DMS153 (cell line): ENCODE measurements at regions not wholly inside any gene's neighbourhood (a gene's known extent, or its start where the extent isn't known, plus 50 kb on each side); places are given as distances from the start of the nearest gene placed in this dataset.

Source experiments
- DNase-seq: peaks from one replicate; lab custom pipeline; 2025; lab: John Stamatoyannopoulos, UW

GRCh38 chr18:44238454-44238853 is 442.2 kb upstream of the SETBP1 start:
- DNase-seq = no peak

- no peak for DNase-seq
Observed at GRCh38 chr18:44238911-44239310, 441.8 kb upstream of the SETBP1 start.

- DNase-seq = no peak
Observed at GRCh38 chr18:44241020-44241419, 439.7 kb upstream of the SETBP1 start.

- DNase-seq = no peak
Observed at GRCh38 chr18:44245019-44245418, 435.7 kb upstream of the SETBP1 start.

- DNase-seq = no peak
Observed at GRCh38 chr18:44246001-44246400, 434.7 kb upstream of the SETBP1 start.

- no peak for DNase-seq
Observed at GRCh38 chr18:44258086-44258485, 422.6 kb upstream of the SETBP1 start.

- DNase-seq = no peak
Observed at GRCh38 chr18:44258576-44258975, 422.1 kb upstream of the SETBP1 start.

GRCh38 chr18:44259610-44260009 is 421.1 kb upstream of the SETBP1 start:
- no peak for DNase-seq

- DNase-seq = no peak
Observed at GRCh38 chr18:44265437-44265836, 415.3 kb upstream of the SETBP1 start.

GRCh38 chr18:44273298-44273697 is 407.4 kb upstream of the SETBP1 start:
- no peak for DNase-seq

GRCh38 chr18:44280479-44280878 is 400.2 kb upstream of the SETBP1 start:
- no peak for DNase-seq

- DNase-seq = no peak
Observed at GRCh38 chr18:44286049-44286448, 394.6 kb upstream of the SETBP1 start.

- DNase-seq = no peak
Observed at GRCh38 chr18:44290366-44290977, 390.2 kb upstream of the SETBP1 start.

- no peak for DNase-seq
Observed at GRCh38 chr18:44298566-44298965, 382.1 kb upstream of the SETBP1 start.

GRCh38 chr18:44309185-44309584 is 371.5 kb upstream of the SETBP1 start:
- no peak for DNase-seq

- no peak for DNase-seq
Observed at GRCh38 chr18:44320619-44321460, 359.8 kb upstream of the SETBP1 start.

- DNase-seq = no peak
Observed at GRCh38 chr18:44321868-44322590, 358.7 kb upstream of the SETBP1 start.

GRCh38 chr18:44323125-44323524 is 357.6 kb upstream of the SETBP1 start:
- no peak for DNase-seq

GRCh38 chr18:44324361-44324760 is 356.3 kb upstream of the SETBP1 start:
- no peak for DNase-seq

- peak; percentile 36 for DNase-seq
Observed at GRCh38 chr18:44325903-44326635, 354.6 kb upstream of the SETBP1 start.

- DNase-seq = no peak
Observed at GRCh38 chr18:44331656-44332570, 348.8 kb upstream of the SETBP1 start.
